HK-2 (cell line): ENCODE measurements at regions not wholly inside any gene's neighbourhood (a gene's known extent, or its start where the extent isn't known, plus 50 kb on each side); places are given as distances from the start of the nearest gene placed in this dataset.
"Not testable (repeated sequence)": the region's sequence is repeated elsewhere in the genome, so short reads cannot be mapped to it uniquely, and the experiment has no call there.

Experiments used
- DNase-seq: peaks from one replicate; pipeline ENCODE4 v3.0.0-alpha.2; 2018; ENCODE audit not compliant: unreplicated experiment

GRCh38 chr5:57955511-57955910 lies 472.9 kb upstream of the ACTBL2 start:
- DNase-seq = no peak

- DNase-seq = no peak
These were observed 471.2 kb upstream of the ACTBL2 start for GRCh38 chr5:57953792-57954191.

GRCh38 chr5:57950616-57951228 lies 468.1 kb upstream of the ACTBL2 start:
- DNase-seq = no peak

GRCh38 chr5:57948091-57948490 lies 465.5 kb upstream of the ACTBL2 start:
- DNase-seq = no peak

GRCh38 chr5:57947181-57947580 lies 464.6 kb upstream of the ACTBL2 start:
- DNase-seq = no peak

GRCh38 chr5:57940879-57941278 lies 458.3 kb upstream of the ACTBL2 start:
- no peak for DNase-seq

GRCh38 chr5:57940236-57940635 lies 457.6 kb upstream of the ACTBL2 start:
- DNase-seq = no peak

- no peak for DNase-seq
These were observed 457.2 kb upstream of the ACTBL2 start for GRCh38 chr5:57939771-57940170.

GRCh38 chr5:57939335-57939734 lies 456.7 kb upstream of the ACTBL2 start:
- no peak for DNase-seq

- DNase-seq = no peak
These were observed 455.6 kb upstream of the ACTBL2 start for GRCh38 chr5:57938174-57938557.

GRCh38 chr5:57937501-57938173 lies 455.0 kb upstream of the ACTBL2 start:
- no peak for DNase-seq

GRCh38 chr5:57937025-57937424 lies 454.4 kb upstream of the ACTBL2 start:
- no peak for DNase-seq

GRCh38 chr5:57932761-57933160 lies 450.1 kb upstream of the ACTBL2 start:
- DNase-seq = no peak

GRCh38 chr5:57931807-57932206 lies 449.2 kb upstream of the ACTBL2 start:
- DNase-seq = no peak

GRCh38 chr5:57931352-57931751 lies 448.7 kb upstream of the ACTBL2 start:
- no peak for DNase-seq

- DNase-seq = no peak
These were observed 446.7 kb upstream of the ACTBL2 start for GRCh38 chr5:57929271-57929670.

- not testable (repeated sequence) for DNase-seq
These were observed 440.5 kb upstream of the ACTBL2 start for GRCh38 chr5:57923094-57923493.

GRCh38 chr5:57917004-57917403 lies 434.4 kb upstream of the ACTBL2 start:
- DNase-seq = no peak

GRCh38 chr5:57915536-57915935 lies 432.9 kb upstream of the ACTBL2 start:
- DNase-seq = no peak

GRCh38 chr5:57911438-57911837 lies 428.8 kb upstream of the ACTBL2 start:
- DNase-seq = no peak

GRCh38 chr5:57906671-57907070 lies 424.1 kb upstream of the ACTBL2 start:
- DNase-seq = no peak

- no peak for DNase-seq
These were observed 420.8 kb upstream of the ACTBL2 start for GRCh38 chr5:57903458-57903857.

GRCh38 chr5:57902095-57902494 lies 419.5 kb upstream of the ACTBL2 start:
- no peak for DNase-seq
